ENCODE measurements at regions not wholly inside any gene's neighbourhood (a gene's known extent, or its start where the extent isn't known, plus 50 kb on each side); places are given as distances from the start of the nearest gene placed in this dataset.

- Histone ChIP-seq H3K9me3 (ENCODE audit: control insufficient read depth in 2 of 3, insufficient read depth in 1 of 3, low read length in 3 of 3) (peaks cover 0 to 2% (median 2%) of the 10 kb centered on the region in 3 donors), H3K4me3 (ENCODE audit: low read length in 3 of 3) (no peak overlapping the region), H3K4me1 (ENCODE audit: control insufficient read depth in 2 of 3, insufficient read depth in 2 of 3, low read depth in 1 of 3, low read length in 3 of 3) (no peaks in the 10 kb centered on the region), H3K36me3 (ENCODE audit: control insufficient read depth in 2 of 3, insufficient read depth in 3 of 3, low read length in 3 of 3) (no peaks in the 10 kb centered on the region), H3K27ac (ENCODE audit: low read depth in 2 of 2, low read length in 2 of 2) (no peak overlapping the region), H3K9ac (ENCODE audit: low read length in 3 of 3) (no peak overlapping the region), H3K27me3 (ENCODE audit: control insufficient read depth, insufficient read depth, low read length) (no peaks in the 10 kb centered on the region)
- intact Hi-C loops (cut with DNase I) = no loop called here
- DNase-seq = no peak
- TF ChIP-seq CTCF (IDR thresholded peaks at IDR 0.05; ENCODE audit: borderline replicate concordance, extremely low read depth, insufficient read depth) = no peak
- no peak for FAIRE-seq
These were observed 89.7 kb upstream of the ZNF507 start for GRCh38 chr19:32255536-32256295.

- no peaks in the 10 kb centered on the region for H3K27me3 ChIP-seq (ENCODE audit: control insufficient read depth, insufficient read depth, low read length)
- H3K4me1 ChIP-seq (ENCODE audit: control insufficient read depth in 2 of 3, insufficient read depth in 2 of 3, low read depth in 1 of 3, low read length in 3 of 3) = no peaks in the 10 kb centered on the region
- H3K4me3 ChIP-seq (ENCODE audit: low read length in 3 of 3) = no peak overlapping the region
- DNase-seq = no peak
- no peak for FAIRE-seq
- no peak overlapping the region for H3K9ac ChIP-seq (ENCODE audit: low read length in 3 of 3)
- H3K36me3 ChIP-seq (ENCODE audit: control insufficient read depth in 2 of 3, insufficient read depth in 3 of 3, low read length in 3 of 3) = no peaks in the 10 kb centered on the region
- intact Hi-C loops (cut with DNase I) = no loop called here
- H3K9me3 ChIP-seq (ENCODE audit: control insufficient read depth in 2 of 3, insufficient read depth in 1 of 3, low read length in 3 of 3) = peaks cover 0 to 2% (median 2%) of the 10 kb centered on the region in 3 donors
- no peak overlapping the region for H3K27ac ChIP-seq (ENCODE audit: low read depth in 2 of 2, low read length in 2 of 2)
- no peak for TF ChIP-seq CTCF (IDR thresholded peaks at IDR 0.05; ENCODE audit: borderline replicate concordance, extremely low read depth, insufficient read depth)
These were observed 89.0 kb upstream of the ZNF507 start for GRCh38 chr19:32256341-32256975.

GRCh38 chr19:32257326-32258073 lies 87.9 kb upstream of the ZNF507 start:
- H3K27me3 ChIP-seq (ENCODE audit: control insufficient read depth, insufficient read depth, low read length) = no peaks in the 10 kb centered on the region
- TF ChIP-seq CTCF (IDR thresholded peaks at IDR 0.05; ENCODE audit: borderline replicate concordance, extremely low read depth, insufficient read depth) = no peak
- H3K4me3 ChIP-seq (ENCODE audit: low read length in 3 of 3) = no peak overlapping the region
- no peak overlapping the region for H3K9ac ChIP-seq (ENCODE audit: low read length in 3 of 3)
- FAIRE-seq (no peak), DNase-seq (no peak)
- no peak overlapping the region for H3K27ac ChIP-seq (ENCODE audit: low read depth in 2 of 2, low read length in 2 of 2)
- H3K9me3 ChIP-seq (ENCODE audit: control insufficient read depth in 2 of 3, insufficient read depth in 1 of 3, low read length in 3 of 3) = peaks cover 0 to 2% (median 2%) of the 10 kb centered on the region in 3 donors
- H3K36me3 ChIP-seq (ENCODE audit: control insufficient read depth in 2 of 3, insufficient read depth in 3 of 3, low read length in 3 of 3) = no peaks in the 10 kb centered on the region
- no peaks in the 10 kb centered on the region for H3K4me1 ChIP-seq (ENCODE audit: control insufficient read depth in 2 of 3, insufficient read depth in 2 of 3, low read depth in 1 of 3, low read length in 3 of 3)
- intact Hi-C loops (cut with DNase I) = no loop called here

Measured in kidney (tissue), 13 donors.